Midbrain (tissue), 1 donor: ENCODE measurements at regions not wholly inside any gene's neighbourhood (a gene's known extent, or its start where the extent isn't known, plus 50 kb on each side); places are given as distances from the start of the nearest gene placed in this dataset.

ENCODE experiments used
- DNase-seq: peaks from one replicate; lab custom pipeline; 2025; lab: John Stamatoyannopoulos, UW

DNA sequence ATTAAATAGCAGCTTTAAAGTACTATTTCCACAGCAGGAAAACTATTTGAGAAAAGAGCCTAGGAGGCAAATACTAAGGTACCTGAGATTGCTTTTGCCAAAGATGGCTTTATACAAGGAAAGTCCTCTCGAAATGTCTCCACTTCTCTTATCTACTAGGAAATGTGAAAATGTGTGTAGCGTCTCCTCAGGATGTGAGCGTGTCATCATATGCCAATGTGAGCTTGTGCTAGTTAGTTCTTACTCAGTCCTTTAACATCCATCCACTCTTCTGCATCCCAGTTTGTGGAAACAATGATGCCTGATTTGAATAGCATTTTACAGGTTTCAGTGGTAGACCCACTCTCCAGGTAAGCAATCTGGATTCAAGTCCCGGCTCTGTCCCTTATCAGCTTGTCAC, 421.0 kb downstream of the DYNC2H1 start:
- DNase-seq: no peak

- DNase-seq: no peak
Observed at GRCh38 chr11:103532133-103532788, 423.0 kb downstream of the DYNC2H1 start.

DNA sequence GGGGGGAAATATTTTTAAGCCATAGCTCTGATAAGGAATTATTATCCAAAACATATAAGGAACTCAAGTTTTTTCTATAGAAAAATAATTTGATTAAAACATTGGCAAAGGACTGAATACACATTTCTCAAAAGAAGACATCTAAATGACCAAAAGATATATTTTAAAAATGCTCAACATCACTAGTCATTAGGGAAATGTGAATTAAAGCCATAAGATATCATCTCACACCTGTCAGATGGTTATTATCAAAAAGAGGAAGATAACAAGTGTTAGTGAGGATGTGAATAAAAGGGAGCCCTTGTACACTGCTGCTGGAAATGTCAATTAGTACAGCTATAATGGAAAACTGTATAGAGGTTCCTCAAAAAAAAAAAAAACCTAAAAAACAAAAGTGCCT, 425.0 kb downstream of the DYNC2H1 start:
- no peak for DNase-seq

GRCh38 chr11:103534959-103535358, 425.7 kb downstream of the DYNC2H1 start:
- DNase-seq: no peak

DNA sequence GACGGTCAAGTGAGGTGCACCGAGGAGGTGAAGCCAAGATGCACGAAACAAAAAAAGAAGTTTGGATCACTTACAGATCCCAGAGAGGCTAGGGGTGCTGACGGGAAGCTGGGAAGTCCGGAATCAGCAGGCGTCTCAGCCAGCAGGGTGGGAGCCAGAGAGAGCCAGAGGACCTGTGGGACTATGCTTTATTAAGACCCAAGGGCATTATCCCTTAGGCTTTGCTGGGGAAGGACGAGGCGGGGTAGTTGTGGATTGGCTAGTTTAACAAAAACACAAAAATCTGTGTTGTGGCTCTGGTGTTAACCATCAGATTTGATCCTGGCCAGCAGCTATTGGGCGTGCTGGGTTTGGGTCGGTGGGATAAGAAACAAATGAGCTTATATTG, 427.1 kb downstream of the DYNC2H1 start:
- DNase-seq: no peak

DNA sequence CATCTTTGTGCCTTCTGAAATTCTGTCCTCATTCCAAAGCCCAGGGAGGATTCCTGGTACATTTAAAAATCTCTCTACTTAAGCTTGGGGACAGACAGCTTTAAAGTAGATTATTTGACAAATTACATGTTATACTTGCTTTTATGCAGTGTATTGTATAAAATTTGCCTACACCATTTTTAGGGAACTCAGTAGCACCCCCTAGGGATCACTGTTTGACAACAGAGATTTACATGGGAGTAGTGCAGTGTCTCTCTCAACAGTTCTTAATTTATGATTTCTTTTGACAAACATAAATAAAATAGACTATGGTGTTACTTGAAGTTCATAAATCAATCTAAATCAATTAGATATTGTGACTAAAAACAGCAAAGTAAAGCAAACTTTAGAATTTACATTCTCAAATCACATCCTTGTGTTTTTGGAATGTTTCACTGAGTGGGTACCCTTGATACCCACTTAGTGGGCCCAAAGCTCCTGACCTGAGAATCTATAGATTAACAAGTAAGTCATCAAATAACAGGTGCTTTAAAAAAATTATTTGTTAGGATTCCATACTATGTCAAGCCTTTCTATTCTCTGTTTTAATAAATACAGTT, 428.8 kb downstream of the DYNC2H1 start:
- no peak for DNase-seq

GRCh38 chr11:103539166-103539565, 429.9 kb downstream of the DYNC2H1 start:
- DNase-seq: no peak

- DNase-seq: no peak
Observed at GRCh38 chr11:103541186-103541795, 432.1 kb downstream of the DYNC2H1 start.

- no peak for DNase-seq
Observed at GRCh38 chr11:103542851-103543250, 433.6 kb downstream of the DYNC2H1 start.

- DNase-seq: no peak
Observed at GRCh38 chr11:103543456-103543855, 434.2 kb downstream of the DYNC2H1 start.

- DNase-seq: no peak
Observed at GRCh38 chr11:103544874-103545273, 435.6 kb downstream of the DYNC2H1 start.

GRCh38 chr11:103545551-103545950, 436.3 kb downstream of the DYNC2H1 start:
- DNase-seq: no peak

DNA sequence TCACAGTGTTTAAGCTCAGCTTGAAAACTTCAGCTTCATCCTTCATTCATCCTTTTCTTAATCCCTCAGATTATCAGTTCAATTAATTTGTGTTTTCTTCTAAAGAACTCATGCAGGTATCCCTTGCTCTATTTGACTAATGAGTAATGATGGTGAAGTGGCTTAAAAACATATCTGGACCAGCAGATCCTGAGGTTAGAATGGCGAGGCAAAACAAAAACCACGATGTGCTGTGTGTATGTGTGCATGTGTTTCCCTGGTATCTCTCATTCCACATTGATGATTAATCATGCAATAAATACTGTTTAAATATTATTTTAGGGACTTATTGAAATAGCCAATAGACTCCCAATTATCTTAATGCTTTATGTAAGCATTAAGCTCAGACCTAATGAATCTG, 437.0 kb downstream of the DYNC2H1 start:
- DNase-seq: no peak

GRCh38 chr11:103547024-103547423, 437.8 kb downstream of the DYNC2H1 start:
- DNase-seq: no peak

GRCh38 chr11:103547691-103548090, 438.5 kb downstream of the DYNC2H1 start:
- DNase-seq: no peak

GRCh38 chr11:103548838-103549237, 439.6 kb downstream of the DYNC2H1 start:
- no peak for DNase-seq

GRCh38 chr11:103550811-103551210, 441.6 kb downstream of the DYNC2H1 start:
- no peak for DNase-seq

GRCh38 chr11:103552086-103552485, 442.9 kb downstream of the DYNC2H1 start:
- DNase-seq: no peak

GRCh38 chr11:103556171-103556570, 446.9 kb downstream of the DYNC2H1 start:
- no peak for DNase-seq

GRCh38 chr11:103566116-103566515, 456.9 kb downstream of the DYNC2H1 start:
- no peak for DNase-seq

DNA sequence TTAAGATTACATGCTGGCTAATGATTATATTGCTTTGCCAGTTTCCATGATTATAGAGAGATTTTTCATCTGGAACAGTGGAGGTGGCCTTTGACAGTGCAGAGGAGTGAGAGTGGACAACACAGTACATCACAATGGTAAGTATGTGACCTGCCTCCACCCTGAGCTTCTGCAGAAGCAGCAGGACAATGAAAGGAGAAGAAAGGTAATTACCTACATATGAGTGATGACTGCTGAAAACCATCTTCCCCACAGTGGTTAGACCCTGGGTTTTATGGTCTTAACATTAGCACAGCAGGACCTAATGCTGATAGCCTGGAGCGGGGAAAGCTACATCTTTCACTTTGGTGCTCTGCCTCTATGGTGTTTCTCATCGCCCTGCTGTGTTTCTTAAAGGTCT, 454.7 kb upstream of the DDI1 start:
- DNase-seq: no peak

DNA sequence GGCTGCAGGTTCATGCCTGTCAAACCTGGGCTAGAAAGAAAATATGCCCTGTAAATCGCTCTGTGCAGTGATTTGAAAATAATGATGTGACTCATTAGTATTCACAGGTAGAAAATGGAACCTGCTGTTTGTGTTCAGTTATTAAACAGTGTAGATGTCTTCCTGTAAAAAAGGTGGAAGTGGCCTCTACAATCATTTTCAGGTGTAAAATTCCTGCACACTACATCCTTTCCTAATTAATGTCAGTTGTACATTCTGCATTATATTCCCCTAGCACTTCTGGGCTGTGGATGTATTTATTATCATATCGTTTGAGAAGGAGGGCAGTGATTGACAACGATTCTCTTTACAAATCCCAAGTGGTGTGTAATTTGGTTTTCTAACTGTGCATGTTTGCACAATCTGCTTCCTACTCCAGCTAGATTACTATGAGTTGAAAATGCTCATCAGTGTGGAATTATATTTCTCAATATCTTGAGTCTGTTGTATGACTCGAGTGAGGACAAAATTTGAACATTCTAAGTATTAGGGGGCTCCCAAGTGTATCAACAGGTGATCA, 454.0 kb upstream of the DDI1 start:
- no peak for DNase-seq

DNA sequence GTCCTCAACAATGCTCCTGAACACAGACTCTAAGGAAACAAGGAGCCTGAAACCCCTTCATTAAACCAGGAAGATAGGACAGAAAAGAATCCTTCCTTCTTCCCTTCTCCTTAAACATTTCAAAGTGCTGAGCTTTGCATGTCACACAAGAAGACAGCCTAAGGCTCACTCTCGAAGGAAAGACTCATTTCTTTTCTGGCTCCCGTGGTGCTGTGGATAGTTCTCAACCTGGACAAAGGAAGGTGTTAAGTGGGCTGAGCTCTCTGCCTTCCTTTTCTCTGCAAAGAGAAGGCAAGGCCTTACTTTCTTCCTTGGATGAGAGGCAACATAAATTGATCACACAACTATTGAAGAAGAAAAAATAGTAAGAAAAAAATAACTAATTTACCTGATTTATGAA, 452.4 kb upstream of the DDI1 start:
- no peak for DNase-seq
